IMR-90 (cell line): ENCODE measurements at regions not wholly inside any gene's neighbourhood (a gene's known extent, or its start where the extent isn't known, plus 50 kb on each side); places are given as distances from the start of the nearest gene placed in this dataset.

Experiments used
- BHLHE40 ChIP-seq: fragments of 150-350 bp; IDR thresholded peaks from 2 replicates; pipeline ENCODE4 v1.6.1; 2016; ENCODE audit warnings: mild to moderate bottlenecking, low read depth, low read length
- CEBPB ChIP-seq: IDR thresholded peaks from 2 replicates; pipeline ENCODE4 v1.6.1; 2012; ENCODE audit warnings: low read depth, low read length, improper control_type of control experiment
- CHD1 ChIP-seq: IDR thresholded peaks from 2 replicates; pipeline ENCODE4 v1.6.1; 2012; ENCODE audit warnings: low read depth, low read length, improper control_type of control experiment
- CTCF ChIP-seq: conservative IDR thresholded peaks from 2 replicates; pipeline ENCODE4 v1.5.1; 2012; ENCODE audit warnings: mild to moderate bottlenecking, low read depth, low read length, improper control_type of control experiment
- MAZ ChIP-seq: IDR thresholded peaks from 2 replicates; pipeline ENCODE4 v1.6.1; 2012; ENCODE audit warnings: low read depth, mild to moderate bottlenecking, low read length, improper control_type of control experiment, moderate library complexity, borderline replicate concordance
- MXI1 ChIP-seq: IDR thresholded peaks from 2 replicates; pipeline ENCODE4 v1.6.1; 2012; ENCODE audit warnings: low read depth, mild to moderate bottlenecking, low read length, moderate library complexity, borderline replicate concordance
- POLR2A ChIP-seq: IDR thresholded peaks from 2 replicates; pipeline ENCODE4 v1.6.1; 2012; ENCODE audit warnings: mild to moderate bottlenecking, low read depth, low read length
- RAD21 ChIP-seq: IDR thresholded peaks from 2 replicates; pipeline ENCODE4 v1.6.1; 2012; ENCODE audit warnings: low read length, improper control_type of control experiment
- RCOR1 ChIP-seq: IDR thresholded peaks from 2 replicates; pipeline ENCODE4 v1.6.1; 2012; ENCODE audit warnings: mild to moderate bottlenecking, low read length, improper control_type of control experiment; ENCODE audit not compliant: insufficient replicate concordance
- RFX5 ChIP-seq: IDR thresholded peaks from 2 replicates; pipeline ENCODE4 v1.8.0; 2012; ENCODE audit warnings: low read depth, mild to moderate bottlenecking, low read length, moderate library complexity
- SMC3 ChIP-seq: fragments of 150-350 bp; IDR thresholded peaks from 2 replicates; pipeline ENCODE4 v1.6.1; 2016; ENCODE audit warnings: low read depth, mild to moderate bottlenecking, antibody characterized with exemption, low read length, moderate library complexity
- USF2 ChIP-seq: fragments of 150-350 bp; IDR thresholded peaks from 2 replicates; pipeline ENCODE4 v1.6.1; 2017; ENCODE audit warnings: mild to moderate bottlenecking, antibody characterized with exemption, low read length, low read depth
- TF ChIP-seq, protein P1 (sequence below): fragments of 150-350 bp; IDR thresholded peaks from 2 replicates; pipeline ENCODE4 v1.6.1; 2016; ENCODE audit warnings: low read depth, mild to moderate bottlenecking, low read length, moderate library complexity, borderline replicate concordance

DNA sequence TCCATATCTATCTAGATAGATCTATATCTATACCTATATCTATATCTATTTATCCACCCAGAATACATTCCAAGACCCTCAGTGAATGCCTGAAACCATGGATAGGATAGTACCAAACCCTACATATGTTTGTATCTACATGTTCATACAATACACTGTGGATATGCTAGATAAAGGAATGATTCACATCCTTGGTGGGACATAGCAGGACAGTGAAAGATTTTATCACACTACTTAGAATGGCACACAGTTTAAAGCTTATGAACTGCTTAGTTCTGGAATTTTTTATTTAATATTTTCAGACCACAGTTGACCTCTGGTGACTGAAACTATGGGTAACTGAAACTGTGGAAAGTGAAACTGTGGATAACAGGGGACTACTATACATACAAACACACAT lies 198.8 kb upstream of the TTC14 start:
- TF ChIP-seq, protein P1, sequence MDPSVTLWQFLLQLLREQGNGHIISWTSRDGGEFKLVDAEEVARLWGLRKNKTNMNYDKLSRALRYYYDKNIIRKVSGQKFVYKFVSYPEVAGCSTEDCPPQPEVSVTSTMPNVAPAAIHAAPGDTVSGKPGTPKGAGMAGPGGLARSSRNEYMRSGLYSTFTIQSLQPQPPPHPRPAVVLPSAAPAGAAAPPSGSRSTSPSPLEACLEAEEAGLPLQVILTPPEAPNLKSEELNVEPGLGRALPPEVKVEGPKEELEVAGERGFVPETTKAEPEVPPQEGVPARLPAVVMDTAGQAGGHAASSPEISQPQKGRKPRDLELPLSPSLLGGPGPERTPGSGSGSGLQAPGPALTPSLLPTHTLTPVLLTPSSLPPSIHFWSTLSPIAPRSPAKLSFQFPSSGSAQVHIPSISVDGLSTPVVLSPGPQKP: no peak
- TF ChIP-seq CTCF (no peak), CEBPB (no peak), POLR2A (no peak), RFX5 (no peak), RAD21 (no peak), BHLHE40 (no peak), RCOR1 (no peak), CHD1 (no peak), MAZ (no peak), SMC3 (no peak), MXI1 (no peak), USF2 (no peak)
